Calu3 (cell line): ENCODE measurements at regions not wholly inside any gene's neighbourhood (a gene's known extent, or its start where the extent isn't known, plus 50 kb on each side); places are given as distances from the start of the nearest gene placed in this dataset.

Experiments used
- BruUV-seq: library from RNA; stranded (reverse); fragments of 400-500 nt; replicated peaks from 2 replicates; lab custom pipeline; 2021; lab: Mats Ljungman, UMichigan
- CTCF ChIA-PET: fragments of 300-600 bp; sonication (Branson Sonifier 250); formaldehyde crosslinking; loops from one replicate; lab custom pipeline; 2022; ENCODE audit warnings: antibody characterized with exemption; lab: Charles Lee
- DNase-seq: peaks from one replicate; pipeline ENCODE4 v3.0.0; 2022
- H3K27ac Mint-ChIP-seq: one replicate; pipeline ENCODE4 v1.8.0; 2022; ENCODE audit warnings: mixed read lengths; ENCODE audit not compliant: unreplicated experiment
- H3K27me3 Mint-ChIP-seq: one replicate; pipeline ENCODE4 v1.8.0; 2022; ENCODE audit warnings: mixed read lengths; ENCODE audit not compliant: unreplicated experiment
- H3K36me3 Mint-ChIP-seq: one replicate; pipeline ENCODE4 v1.8.0; 2022; ENCODE audit warnings: mild to moderate bottlenecking, moderate library complexity, mixed read lengths; ENCODE audit not compliant: insufficient read depth, unreplicated experiment
- H3K4me1 Mint-ChIP-seq: one replicate; pipeline ENCODE4 v1.8.0; 2022; ENCODE audit warnings: mild to moderate bottlenecking, low read depth, mixed read lengths; ENCODE audit not compliant: unreplicated experiment
- H3K4me3 Mint-ChIP-seq: one replicate; pipeline ENCODE4 v1.8.0; 2022; ENCODE audit warnings: mild to moderate bottlenecking, low read depth, moderate library complexity, mixed read lengths; ENCODE audit not compliant: unreplicated experiment
- H3K9me3 Mint-ChIP-seq: one replicate; pipeline ENCODE4 v1.8.0; 2022; ENCODE audit warnings: low read depth, mixed read lengths; ENCODE audit not compliant: unreplicated experiment
- intact Hi-C: fragments of 100-400 bp; cut with micrococcal nuclease; formaldehyde crosslinking; loops from one replicate; pipeline ENCODE4 v1.10.0; 2022; ENCODE audit not compliant: unreplicated experiment
- TF ChIP-seq, protein P1 (sequence below): fragments of 200-600 bp; IDR thresholded peaks from one replicate; pipeline ENCODE4 v1.8.0; 2022; ENCODE audit warnings: antibody characterized with exemption; ENCODE audit not compliant: unreplicated experiment

DNA sequence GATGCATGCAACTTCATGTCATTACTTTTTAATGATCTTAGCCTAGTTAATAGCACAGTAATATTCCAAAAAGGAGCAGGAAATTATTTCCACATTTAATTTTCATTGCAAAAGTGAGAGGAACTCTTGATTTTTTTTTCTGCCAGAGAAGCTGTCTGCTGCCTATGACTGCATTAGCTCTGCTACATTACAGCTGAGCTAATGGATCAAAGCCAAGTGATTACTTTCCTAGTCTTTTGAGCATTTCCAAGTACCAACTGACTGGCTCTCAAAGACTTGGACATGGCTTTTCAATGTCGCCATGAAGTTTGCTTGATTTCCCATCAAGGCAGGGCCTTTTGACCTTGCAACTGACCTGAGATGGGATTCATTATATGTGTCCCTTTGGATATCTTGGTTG, 356.6 kb upstream of the XYLT1 start:
- no peak overlapping the region for H3K27ac Mint-ChIP-seq
- H3K36me3 Mint-ChIP-seq = no peaks in the 10 kb centered on the region
- H3K4me1 Mint-ChIP-seq = no peaks in the 10 kb centered on the region
- peaks cover 12% of the 10 kb centered on the region for H3K9me3 Mint-ChIP-seq
- H3K4me3 Mint-ChIP-seq = no peak overlapping the region
- TF ChIP-seq, protein P1, sequence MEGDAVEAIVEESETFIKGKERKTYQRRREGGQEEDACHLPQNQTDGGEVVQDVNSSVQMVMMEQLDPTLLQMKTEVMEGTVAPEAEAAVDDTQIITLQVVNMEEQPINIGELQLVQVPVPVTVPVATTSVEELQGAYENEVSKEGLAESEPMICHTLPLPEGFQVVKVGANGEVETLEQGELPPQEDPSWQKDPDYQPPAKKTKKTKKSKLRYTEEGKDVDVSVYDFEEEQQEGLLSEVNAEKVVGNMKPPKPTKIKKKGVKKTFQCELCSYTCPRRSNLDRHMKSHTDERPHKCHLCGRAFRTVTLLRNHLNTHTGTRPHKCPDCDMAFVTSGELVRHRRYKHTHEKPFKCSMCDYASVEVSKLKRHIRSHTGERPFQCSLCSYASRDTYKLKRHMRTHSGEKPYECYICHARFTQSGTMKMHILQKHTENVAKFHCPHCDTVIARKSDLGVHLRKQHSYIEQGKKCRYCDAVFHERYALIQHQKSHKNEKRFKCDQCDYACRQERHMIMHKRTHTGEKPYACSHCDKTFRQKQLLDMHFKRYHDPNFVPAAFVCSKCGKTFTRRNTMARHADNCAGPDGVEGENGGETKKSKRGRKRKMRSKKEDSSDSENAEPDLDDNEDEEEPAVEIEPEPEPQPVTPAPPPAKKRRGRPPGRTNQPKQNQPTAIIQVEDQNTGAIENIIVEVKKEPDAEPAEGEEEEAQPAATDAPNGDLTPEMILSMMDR = no peak
- DNase-seq = no peak
- no peaks in the 10 kb centered on the region for H3K27me3 Mint-ChIP-seq
- CTCF ChIA-PET = no interaction called here
- no TSS peak for BruUV-seq
- intact Hi-C loops = no loop called here

- CTCF ChIA-PET = no interaction called here
- Mint-ChIP-seq H3K9me3 (peaks cover 34% of the 10 kb centered on the region), H3K27ac (no peak overlapping the region), H3K27me3 (no peaks in the 10 kb centered on the region), H3K4me1 (no peaks in the 10 kb centered on the region), H3K36me3 (no peaks in the 10 kb centered on the region), H3K4me3 (no peak overlapping the region)
- TF ChIP-seq, protein P1 = no peak
- DNase-seq = no peak
- intact Hi-C loops = no loop called here
- BruUV-seq = no TSS peak
Observed at GRCh38 chr16:17817943-17818342, 347.2 kb upstream of the XYLT1 start.

DNA sequence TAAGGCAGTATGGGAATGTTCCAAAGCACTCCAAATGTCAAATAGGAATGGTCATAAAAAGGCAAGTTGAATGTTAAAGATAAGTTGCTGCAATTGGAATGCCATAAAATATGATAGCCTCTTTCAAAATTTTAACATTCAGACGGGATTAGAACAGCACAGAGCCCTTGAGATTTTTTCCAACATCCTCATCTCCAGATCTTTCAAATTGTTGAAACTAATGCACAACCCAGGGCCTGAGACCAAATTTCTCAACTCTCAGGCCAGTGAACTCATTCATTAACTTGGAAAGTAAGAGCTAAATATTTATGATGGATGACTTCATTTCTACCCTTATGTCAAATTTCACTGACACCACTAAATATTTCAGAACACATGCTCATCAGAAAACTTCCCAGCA, 346.5 kb upstream of the XYLT1 start:
- CTCF ChIA-PET = no interaction called here
- no peaks in the 10 kb centered on the region for H3K4me1 Mint-ChIP-seq
- no peaks in the 10 kb centered on the region for H3K27me3 Mint-ChIP-seq
- BruUV-seq = no TSS peak
- no peak overlapping the region for H3K27ac Mint-ChIP-seq
- intact Hi-C loops = no loop called here
- H3K36me3 Mint-ChIP-seq = no peaks in the 10 kb centered on the region
- no peak for DNase-seq
- H3K9me3 Mint-ChIP-seq = peaks cover 32% of the 10 kb centered on the region
- H3K4me3 Mint-ChIP-seq = no peak overlapping the region
- TF ChIP-seq, protein P1 = no peak

DNA sequence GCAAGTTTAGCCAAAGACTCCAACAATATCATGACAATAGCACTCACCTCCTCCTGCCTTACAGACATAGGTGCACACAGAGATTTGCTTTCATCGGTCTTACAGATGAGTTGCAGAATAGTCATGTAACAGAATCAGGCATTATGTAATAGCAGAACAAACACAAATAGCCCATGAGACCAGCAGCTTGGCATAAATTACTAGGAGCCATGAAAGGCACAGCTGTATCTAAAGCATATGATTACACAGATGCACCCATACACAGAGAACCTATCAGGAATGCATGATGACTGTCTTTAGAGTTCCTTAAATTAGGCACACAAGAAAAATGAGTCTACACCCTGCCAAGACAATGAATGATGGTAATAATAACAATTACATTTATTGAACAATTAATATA, 342.0 kb upstream of the XYLT1 start:
- CTCF ChIA-PET = no interaction called here
- no peak overlapping the region for H3K4me3 Mint-ChIP-seq

More for the DNA sequence above, 342.0 kb upstream of the XYLT1 start:
- TF ChIP-seq, protein P1 = no peak
- peaks cover 18% of the 10 kb centered on the region for H3K9me3 Mint-ChIP-seq
- intact Hi-C loops = no loop called here
- no peaks in the 10 kb centered on the region for H3K4me1 Mint-ChIP-seq
- H3K27ac Mint-ChIP-seq = no peak overlapping the region
- H3K36me3 Mint-ChIP-seq = no peaks in the 10 kb centered on the region
- BruUV-seq = no TSS peak
- no peak for DNase-seq
- no peaks in the 10 kb centered on the region for H3K27me3 Mint-ChIP-seq
